LNCAP (cell line): ENCODE measurements at regions not wholly inside any gene's neighbourhood (a gene's known extent, or its start where the extent isn't known, plus 50 kb on each side); places are given as distances from the start of the nearest gene placed in this dataset.

Source experiments
- TF ChIP-seq, protein P1 (sequence below): fragments of 450-650 bp; IDR thresholded peaks from 2 replicates; pipeline ENCODE4 v1.5.1; 2017; ENCODE audit warnings: mild to moderate bottlenecking

DNA sequence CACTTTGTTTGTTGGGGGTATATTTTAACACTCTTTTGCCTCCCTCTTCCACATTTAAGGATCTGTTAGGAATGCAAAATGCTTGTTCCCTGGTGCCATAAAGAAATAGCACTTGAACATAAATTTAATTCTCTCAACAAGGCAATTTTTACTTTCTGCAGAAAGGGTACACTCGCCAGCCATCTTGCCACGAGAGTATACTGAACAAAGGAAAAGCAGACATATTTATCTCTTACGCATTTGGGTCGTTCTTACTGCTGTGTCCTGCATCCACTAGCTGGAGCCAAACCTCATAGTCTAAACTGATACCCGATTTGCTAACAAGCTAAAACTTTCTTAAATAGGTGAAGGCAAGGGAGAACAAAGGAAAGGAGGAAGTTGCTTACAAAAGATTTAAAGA is 129.5 kb downstream of the B3GNT2 start:
- TF ChIP-seq, protein P1, sequence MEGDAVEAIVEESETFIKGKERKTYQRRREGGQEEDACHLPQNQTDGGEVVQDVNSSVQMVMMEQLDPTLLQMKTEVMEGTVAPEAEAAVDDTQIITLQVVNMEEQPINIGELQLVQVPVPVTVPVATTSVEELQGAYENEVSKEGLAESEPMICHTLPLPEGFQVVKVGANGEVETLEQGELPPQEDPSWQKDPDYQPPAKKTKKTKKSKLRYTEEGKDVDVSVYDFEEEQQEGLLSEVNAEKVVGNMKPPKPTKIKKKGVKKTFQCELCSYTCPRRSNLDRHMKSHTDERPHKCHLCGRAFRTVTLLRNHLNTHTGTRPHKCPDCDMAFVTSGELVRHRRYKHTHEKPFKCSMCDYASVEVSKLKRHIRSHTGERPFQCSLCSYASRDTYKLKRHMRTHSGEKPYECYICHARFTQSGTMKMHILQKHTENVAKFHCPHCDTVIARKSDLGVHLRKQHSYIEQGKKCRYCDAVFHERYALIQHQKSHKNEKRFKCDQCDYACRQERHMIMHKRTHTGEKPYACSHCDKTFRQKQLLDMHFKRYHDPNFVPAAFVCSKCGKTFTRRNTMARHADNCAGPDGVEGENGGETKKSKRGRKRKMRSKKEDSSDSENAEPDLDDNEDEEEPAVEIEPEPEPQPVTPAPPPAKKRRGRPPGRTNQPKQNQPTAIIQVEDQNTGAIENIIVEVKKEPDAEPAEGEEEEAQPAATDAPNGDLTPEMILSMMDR = no peak

DNA sequence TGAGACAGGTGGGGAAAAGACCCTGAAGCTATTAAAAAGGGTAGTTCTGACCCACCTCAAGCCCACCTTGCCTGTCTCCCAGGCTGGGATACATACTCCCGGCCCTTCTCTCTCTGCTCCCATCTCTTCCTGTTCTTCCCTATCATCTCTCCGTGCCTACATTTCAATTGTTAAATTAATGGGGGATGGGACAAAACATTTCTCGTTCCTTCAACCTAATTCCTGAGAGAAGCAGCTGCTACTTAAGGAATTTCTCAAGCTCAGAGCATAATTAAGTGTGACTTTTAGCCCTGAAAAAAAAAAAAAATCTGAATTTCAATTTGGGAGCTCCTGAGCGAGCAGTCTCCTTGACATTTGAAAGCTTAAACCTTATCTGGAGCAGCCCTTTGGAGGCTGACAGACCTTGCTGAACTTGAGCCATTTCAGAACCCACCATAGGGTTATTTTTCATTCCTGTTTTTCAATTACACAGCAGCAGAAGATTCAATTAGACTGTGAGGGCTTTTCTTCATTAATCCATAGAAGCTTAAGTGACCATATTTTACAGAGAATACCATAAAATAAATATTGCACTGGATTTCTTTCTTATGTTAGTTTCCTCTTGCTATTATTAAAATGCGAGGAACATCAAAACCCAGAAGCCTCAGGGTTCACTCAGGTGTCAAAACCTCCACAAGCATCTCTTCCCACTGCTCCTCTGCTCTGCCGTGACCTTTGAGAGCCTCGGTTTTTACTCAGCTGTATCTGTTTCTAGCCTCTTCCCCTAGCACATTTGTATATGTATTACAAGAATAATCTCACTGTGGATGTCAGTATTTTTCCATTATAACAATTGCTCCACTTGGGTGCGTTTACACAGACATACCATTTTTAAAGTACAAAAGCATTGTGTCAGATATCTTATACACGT is 125.7 kb downstream of the B3GNT2 start:
- TF ChIP-seq, protein P1 = no peak

DNA sequence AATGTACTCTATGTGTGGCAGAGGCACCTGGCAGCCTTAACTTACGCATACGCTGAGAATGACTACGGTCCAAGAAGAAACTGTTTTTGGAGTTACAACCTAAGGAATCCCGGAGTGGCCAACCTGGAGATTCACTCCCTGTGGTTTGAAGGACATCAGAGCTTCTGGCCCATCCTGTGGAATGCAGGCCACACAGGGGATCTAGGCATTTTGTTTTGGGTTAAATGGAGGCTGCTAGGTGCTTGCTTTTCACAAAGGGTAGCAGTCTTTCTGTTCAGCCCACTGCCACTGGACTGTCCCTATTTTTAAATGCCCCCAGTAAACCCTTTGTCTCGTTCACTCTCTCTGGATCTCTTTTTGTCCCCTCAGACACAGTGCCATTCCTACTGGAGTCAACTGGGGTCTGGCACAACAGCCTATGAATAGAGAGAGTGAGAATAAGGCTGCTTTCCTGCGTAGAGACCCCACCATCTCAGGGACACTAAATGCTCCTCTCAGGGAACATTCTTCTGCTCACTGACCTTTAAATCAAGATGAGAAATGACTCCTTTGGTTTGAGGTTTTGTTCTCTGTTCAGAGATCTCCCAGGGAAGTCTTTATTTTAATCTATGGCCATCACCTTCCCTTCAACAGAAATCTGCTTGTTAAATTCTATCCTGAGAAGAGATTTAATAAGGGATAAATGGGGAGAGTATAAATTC is 124.9 kb downstream of the B3GNT2 start:
- TF ChIP-seq, protein P1 = no peak

DNA sequence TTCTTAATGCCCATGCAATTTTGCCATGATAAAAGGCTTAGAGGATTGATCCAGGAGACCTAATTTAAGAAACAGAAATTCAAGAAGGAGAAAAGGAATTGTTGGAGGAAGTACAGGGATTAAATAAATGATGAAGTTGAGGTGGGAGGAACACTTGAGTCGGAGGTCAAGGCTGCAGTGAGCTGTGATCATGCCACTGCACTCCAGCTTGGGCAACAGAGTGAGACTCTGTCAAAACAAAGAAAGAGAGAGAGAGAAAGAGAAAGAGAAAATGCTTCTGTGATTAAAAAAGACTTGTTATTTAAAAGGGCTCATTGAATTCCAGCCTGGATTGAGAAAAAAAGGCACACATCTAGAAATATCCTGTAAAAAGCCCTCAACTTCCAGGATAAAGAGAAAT is 123.2 kb downstream of the B3GNT2 start:
- TF ChIP-seq, protein P1 = no peak

DNA sequence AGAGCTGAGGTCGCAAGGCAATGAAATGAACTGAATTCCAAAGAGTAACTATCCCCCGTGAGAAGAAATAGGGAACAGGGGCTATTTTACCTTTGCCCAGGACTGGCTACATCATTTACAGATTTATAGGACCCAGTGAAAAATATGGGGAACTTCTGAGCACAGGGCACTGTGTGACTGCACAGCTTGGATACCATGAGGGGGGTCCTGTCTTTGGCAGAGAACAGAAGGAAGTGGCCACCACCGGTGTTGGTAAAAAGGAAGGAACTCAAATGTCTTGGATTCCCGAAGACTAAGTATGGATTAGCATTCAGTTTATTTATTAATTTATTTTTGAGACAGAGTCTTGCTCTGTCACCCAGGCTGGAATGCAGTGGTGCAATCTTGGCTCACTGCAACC is 119.6 kb downstream of the B3GNT2 start:
- TF ChIP-seq, protein P1 = no peak

DNA sequence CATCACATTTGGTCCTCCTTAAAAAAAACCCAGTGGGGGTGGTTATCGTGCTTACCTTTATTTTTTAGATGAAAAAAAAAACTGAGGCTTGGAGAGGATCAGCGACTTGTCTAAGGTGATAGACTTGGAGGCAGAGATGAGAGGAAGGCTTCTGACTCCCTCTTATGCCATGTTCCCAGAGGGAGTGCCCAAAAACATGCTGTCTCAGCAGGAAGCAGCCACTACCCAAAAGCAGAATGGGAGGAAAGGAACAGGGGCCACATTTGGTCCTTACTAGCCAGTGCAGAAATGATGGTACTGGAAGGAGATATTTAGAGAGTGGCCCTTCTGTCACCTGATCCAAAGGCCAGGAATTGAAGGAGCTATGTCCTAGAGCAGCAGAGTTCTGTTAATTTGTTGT is 118.4 kb downstream of the B3GNT2 start:
- TF ChIP-seq, protein P1 = no peak

DNA sequence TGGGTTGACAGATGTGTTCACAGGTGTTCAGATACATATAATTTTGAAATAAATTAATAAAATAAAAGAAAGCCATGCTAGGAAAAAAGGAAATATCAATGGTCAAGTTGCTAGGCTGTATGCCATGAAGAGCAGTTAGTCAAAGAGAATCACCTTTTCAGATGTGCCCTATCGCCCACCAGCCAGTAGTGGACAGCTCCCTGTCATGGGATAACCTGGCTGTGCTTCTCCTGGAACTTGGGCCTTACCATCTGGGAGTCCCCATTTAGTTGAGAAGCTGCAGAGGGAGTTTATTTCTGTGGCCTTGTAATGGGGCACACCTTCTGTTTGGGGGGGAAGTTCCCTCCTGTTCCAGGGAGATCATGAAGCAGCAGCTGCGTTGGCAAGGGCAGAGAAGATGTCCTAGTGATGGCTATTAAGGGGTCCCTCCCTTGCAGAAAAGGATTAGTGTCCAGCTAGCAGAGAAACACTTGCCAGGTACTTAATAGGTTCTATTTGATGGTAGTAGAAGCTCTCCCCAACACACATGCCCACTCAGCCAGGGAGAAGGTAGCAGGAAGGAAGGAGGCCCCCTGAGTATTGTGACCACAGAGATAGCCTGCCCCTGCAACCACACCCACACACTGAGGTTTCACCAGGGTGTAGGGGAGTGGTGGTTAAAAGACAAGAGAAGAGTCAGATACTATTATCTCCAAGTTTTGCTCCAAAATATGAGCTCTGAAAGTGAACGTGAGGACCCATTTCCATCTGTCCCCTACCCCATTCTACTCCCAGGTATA is 117.7 kb downstream of the B3GNT2 start:
- TF ChIP-seq, protein P1 = no peak
